Upper lobe of left lung (tissue), 4 donors: ENCODE measurements at regions not wholly inside any gene's neighbourhood (a gene's known extent, or its start where the extent isn't known, plus 50 kb on each side); places are given as distances from the start of the nearest gene placed in this dataset.

Source experiments
- EP300 ChIP-seq, 4 donors: sonication (generic); formaldehyde crosslinking; IDR thresholded peaks; one replicate each; pipeline ENCODE4 v1.5.1; 2017; ENCODE audit warnings: antibody characterized with exemption in 4 of 4, control low read depth in 2 of 4
- POLR2A ChIP-seq, 4 donors: fragments of 450-650 bp; IDR thresholded peaks; one replicate each; pipeline ENCODE4 v1.5.1; 2016 to 2017; ENCODE audit warnings: antibody characterized with exemption in 4 of 4, mild to moderate bottlenecking in 2 of 4
- POLR2AphosphoS5 ChIP-seq, 2 donors: sonication (generic); formaldehyde crosslinking; IDR thresholded peaks; one replicate each; pipeline ENCODE4 v1.5.1; 2017; ENCODE audit warnings: antibody characterized with exemption in 2 of 2
- TF ChIP-seq, protein P1 (sequence below), 6 experiments: fragments of 450-650 bp in 4 of 6; fragments of 200-600 bp in 2 of 6; sonication (generic) in 2 of 6; IDR thresholded peaks; one replicate each; pipeline ENCODE4 v1.5.1; 2016 to 2019; ENCODE audit warnings: antibody characterized with exemption in 6 of 6

DNA sequence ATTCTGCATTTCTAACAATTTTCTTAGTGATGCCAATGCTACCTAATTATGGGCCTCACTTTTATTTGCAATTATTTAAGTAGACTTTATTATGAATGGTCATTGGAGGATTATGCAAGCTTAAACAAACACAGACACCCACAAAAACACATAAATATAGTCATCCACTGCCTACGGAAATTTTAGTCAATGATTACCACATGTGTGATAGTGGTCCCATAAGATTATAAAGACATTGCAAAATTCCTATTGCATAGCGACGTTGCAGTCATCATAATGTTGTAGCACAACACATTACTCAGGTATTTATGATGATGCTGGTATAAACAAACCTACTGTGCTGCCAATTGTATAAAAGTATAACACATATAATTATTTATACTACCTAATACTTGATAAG is 247.8 kb upstream of the ALCAM start:
- TF ChIP-seq POLR2AphosphoS5 (IDR thresholded peaks at IDR 0.05) = no peak
- TF ChIP-seq, protein P1, sequence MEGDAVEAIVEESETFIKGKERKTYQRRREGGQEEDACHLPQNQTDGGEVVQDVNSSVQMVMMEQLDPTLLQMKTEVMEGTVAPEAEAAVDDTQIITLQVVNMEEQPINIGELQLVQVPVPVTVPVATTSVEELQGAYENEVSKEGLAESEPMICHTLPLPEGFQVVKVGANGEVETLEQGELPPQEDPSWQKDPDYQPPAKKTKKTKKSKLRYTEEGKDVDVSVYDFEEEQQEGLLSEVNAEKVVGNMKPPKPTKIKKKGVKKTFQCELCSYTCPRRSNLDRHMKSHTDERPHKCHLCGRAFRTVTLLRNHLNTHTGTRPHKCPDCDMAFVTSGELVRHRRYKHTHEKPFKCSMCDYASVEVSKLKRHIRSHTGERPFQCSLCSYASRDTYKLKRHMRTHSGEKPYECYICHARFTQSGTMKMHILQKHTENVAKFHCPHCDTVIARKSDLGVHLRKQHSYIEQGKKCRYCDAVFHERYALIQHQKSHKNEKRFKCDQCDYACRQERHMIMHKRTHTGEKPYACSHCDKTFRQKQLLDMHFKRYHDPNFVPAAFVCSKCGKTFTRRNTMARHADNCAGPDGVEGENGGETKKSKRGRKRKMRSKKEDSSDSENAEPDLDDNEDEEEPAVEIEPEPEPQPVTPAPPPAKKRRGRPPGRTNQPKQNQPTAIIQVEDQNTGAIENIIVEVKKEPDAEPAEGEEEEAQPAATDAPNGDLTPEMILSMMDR (IDR thresholded peaks at IDR 0.05) = no peak
- TF ChIP-seq EP300 (IDR thresholded peaks at IDR 0.05) = no peak
- TF ChIP-seq POLR2A (IDR thresholded peaks at IDR 0.05) = no peak
